Fibroblast of skin of right quadriceps (primary cell): ENCODE measurements at regions not wholly inside any gene's neighbourhood (a gene's known extent, or its start where the extent isn't known, plus 50 kb on each side); places are given as distances from the start of the nearest gene placed in this dataset.
"Not testable (repeated sequence)": the region's sequence is repeated elsewhere in the genome, so short reads cannot be mapped to it uniquely, and the experiment has no call there.

Source experiments
- DNase-seq: peaks from one replicate; pipeline ENCODE4 v3.0.0-alpha.2; 2013

- no peak for DNase-seq
Measured at GRCh38 chr4:110424144-110424543, 51.8 kb upstream of the ENPEP start.

DNA sequence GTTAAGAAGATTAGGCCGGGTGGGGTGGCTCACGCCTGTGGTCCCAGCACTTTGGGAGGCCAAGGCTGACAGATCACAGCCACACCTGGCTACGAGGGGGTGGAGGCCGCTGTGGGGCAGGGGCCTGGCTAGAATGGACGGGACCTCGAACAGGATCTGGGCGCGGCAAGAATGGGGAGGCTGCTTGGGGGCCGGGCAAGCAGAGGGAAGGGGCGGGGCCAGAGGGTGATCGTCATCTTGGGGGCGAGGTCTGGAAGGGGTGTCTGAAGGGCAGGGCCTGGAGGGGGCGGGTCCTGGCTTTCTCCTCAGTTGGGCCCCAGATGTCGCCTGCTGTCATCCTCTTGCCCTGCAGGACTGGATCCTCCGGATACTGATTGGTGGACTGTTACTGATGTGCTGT, 57.3 kb upstream of the ENPEP start:
- no peak for DNase-seq

DNA sequence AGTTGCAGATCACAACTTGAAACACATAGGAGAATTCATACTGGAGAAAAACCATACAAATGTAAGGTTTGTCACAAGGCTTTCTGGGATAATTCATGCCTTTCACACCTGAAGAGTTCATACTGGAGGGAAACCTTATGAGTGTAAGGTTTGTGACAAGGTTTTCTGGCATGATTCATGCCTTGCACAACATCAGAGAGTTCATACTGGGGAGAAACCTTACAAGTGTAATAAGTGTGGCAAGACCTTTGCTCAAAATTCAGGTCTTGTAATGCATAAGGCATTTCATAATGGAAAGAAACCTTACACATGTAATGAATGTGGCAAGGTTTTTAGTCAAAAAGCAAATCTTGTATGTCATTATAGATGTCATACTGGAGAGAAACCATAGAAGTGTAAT, 58.8 kb upstream of the ENPEP start:
- no peak for DNase-seq

- no peak for DNase-seq
Measured at GRCh38 chr4:110415478-110415877, 60.5 kb upstream of the ENPEP start.

DNA sequence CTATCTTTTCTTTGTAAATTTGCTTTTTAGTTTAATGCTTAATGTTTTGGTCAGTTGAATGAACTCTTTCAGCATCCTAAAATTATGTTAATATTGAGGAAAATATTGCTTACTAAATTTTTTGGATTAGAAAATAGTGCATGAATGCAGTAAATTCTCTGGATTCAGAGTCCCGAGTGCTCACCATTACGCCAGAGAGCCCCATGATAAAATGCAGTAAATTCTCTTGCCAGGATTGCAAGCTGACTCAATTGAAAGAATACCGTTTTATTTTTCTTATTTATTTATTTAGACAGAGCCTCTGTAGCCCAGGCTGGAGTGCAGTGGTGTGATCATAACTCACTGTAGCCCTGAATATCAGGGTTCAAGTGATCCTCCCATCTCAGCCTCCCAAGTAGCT, 60.9 kb upstream of the ENPEP start:
- no peak for DNase-seq

DNA sequence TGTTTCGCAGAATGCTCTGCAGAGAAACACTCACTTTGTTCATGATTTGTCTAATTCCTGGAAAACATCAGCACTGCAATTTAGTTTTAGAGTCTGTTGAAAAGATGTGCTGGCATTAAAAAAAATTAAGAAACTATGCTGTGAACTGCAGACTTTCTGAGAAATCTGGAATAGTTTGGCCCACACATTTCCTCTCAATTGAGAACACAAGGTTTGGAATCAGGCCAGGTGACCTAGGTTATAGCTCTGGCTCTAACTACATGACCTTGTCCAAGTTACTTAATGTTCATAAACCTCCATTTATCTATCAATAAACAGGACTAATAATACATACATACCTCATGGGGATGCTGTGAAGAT, 61.4 kb upstream of the ENPEP start:
- no peak for DNase-seq

DNA sequence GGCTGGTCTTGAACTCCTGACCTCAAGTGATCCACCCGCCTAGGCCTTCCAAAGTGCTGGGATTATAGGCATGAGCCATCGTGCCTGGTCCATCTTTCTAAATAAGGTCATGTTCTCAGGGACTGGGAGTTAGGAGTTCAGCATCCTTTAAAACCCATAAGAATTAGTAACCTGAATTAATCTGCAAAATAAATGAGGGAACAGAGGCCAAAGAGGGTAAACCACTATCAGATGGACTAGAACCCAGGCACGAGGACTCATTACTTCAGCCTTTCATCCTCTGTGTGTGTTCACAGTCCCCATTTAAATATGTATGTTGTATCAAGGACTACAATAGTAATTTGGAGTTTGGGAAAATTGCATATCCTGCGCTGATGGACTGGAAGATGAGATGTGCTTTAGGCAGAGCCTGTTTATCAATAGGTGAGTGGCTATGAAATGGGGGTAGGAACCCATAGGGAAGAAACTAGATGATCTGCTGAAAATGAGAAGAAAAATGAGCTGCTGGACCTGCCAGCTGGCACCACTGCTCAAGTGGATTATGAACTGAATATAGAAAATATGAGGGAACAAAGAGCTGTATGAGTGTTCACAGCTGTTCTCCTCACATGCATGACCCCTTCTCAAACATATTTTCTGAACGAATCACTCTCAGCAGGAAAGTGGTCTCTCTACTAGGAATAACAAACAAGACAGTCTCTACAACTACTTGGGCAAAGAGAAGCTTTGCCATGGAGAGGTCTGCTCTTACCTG, 62.0 kb upstream of the ENPEP start:
- peak; percentile 70 for DNase-seq

DNA sequence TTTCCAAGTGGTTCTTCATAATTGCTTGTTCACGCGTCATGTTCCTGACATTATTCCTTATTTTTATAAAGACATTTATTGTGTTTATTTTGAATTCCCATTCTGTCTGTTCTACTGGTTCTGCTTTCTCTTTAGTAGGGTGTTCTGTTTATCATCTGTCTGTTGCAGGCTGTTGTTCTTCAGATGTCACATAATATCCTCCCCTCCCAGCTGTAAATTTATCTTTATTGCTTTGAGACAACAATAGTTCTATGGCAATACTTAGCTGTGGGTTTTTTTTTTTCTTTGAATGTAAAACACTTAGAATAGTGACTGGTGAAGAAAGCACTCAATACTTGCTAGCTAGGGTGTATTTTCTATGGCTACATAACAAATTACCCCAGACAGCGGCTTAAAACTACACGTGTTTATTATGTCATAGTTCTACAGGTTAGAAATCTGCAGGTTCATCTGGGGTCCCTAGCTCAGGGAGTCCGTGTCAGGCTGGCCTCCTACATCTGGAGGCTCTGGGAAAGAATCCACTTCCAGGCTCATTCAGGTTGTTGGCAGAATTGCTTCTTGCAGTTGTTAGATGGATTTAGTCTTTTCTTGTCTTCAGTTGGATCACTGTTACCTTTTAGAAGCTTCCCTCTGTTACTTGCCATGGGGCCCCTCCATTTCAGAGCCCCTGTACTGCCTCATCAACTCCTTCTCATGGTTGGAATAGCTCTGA, 63.4 kb upstream of the ENPEP start:
- no peak for DNase-seq

DNA sequence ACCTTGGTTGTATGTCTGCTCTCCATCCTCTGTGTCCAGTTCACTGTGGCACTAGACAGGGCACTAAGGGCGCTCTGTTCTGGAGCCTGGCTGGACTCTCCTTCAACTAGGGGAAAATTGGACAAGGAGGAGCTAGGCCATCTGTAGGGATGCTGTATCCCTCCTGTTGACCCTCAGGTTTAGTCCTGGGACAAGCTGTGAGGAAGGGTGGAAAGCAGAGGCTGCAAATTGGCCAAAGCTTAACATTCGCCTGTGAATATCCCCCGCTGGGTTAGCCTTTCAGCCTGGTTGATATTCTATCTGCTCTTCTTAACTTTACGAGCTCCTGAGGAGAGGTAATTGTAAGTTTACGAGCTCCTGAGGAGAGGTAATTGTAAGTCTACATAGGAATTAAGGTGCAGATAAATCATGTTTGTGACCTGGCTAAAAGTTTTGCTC, 64.4 kb upstream of the ENPEP start:
- DNase-seq: no peak

- not testable (repeated sequence) for DNase-seq
Measured at GRCh38 chr4:110410853-110411573, 64.9 kb upstream of the ENPEP start.

DNA sequence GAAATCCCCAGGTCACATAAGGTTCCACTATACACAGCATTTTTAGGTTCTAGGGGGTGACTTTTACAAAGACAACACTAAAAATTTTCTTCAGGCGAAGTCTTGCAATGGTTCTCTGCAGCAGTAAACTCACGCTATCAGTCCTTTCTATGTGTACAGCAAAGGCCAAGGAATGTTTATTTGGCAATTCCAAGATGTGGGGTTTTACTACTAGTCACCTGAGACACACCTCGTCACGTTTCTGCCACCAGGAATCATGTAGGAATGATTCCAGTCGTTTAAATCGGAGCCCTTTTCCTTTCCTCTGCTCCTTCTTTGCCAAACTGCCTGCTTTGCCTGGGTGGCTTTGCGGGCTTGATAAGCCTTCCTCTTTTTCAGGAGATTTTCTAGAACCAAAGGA, 75.9 kb upstream of the ENPEP start:
- no peak for DNase-seq

GRCh38 chr4:110399046-110399445, 76.9 kb upstream of the ENPEP start:
- DNase-seq: not testable (repeated sequence)

- no peak for DNase-seq
Measured at GRCh38 chr4:110396963-110397362, 79.0 kb upstream of the ENPEP start.

DNA sequence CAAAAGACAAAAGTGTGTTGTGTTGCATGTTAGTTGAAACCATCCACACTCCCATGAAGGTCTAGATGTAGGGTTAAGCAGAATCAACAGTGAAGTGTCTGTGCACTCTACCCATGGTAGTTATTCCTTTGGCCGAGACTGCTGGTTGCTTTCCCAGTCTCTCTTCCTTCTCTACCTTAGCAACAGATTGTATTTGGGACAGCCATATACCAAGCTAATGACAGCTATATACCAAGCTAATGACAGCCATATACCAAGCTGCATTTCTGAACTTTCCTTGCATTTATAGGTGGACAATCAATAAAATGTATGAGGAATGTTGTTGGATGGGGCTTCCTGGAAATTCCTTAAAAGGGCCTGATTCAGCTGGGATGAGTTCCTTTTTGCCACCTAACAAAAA, 80.5 kb upstream of the ENPEP start:
- DNase-seq: no peak

GRCh38 chr4:110394871-110395270, 81.1 kb upstream of the ENPEP start:
- no peak for DNase-seq

DNA sequence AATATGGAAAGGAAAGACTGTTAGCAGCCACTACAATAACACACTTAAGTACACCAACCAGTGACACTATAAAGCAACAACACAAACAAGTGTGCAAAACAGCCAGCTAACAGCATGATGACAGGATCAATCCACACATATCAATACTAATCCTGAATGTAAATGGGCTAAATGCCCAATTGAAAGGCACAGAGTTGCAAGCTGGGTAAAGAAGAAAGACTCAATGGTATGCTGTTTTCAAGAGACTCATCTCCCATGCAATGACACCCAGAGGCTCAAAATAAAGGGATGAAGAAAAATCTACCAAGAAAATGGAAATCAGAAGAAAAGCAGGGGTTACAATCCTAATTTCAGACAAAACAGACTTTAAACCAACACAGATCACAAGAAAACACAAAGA, 94.2 kb upstream of the ENPEP start:
- DNase-seq: no peak

DNA sequence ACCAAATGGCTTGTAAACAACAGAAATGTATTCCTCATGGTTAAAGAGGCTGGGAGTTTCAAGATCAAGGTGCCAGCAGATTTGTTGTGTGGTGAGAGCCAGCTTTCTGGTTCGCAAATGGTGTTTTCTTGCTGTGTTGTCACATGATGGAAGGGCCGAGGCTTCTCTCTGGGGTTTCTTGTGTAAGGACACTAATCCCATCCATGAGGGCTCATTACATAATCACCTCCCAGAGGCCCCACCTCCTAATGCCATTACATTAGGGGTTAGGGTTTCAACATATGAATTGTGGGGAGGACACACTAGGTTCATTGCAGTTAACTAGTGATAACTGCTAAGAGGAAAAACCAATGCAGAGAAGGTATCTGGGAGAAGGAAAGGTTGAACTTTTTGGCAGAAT, 103.5 kb upstream of the ENPEP start:
- no peak for DNase-seq

DNA sequence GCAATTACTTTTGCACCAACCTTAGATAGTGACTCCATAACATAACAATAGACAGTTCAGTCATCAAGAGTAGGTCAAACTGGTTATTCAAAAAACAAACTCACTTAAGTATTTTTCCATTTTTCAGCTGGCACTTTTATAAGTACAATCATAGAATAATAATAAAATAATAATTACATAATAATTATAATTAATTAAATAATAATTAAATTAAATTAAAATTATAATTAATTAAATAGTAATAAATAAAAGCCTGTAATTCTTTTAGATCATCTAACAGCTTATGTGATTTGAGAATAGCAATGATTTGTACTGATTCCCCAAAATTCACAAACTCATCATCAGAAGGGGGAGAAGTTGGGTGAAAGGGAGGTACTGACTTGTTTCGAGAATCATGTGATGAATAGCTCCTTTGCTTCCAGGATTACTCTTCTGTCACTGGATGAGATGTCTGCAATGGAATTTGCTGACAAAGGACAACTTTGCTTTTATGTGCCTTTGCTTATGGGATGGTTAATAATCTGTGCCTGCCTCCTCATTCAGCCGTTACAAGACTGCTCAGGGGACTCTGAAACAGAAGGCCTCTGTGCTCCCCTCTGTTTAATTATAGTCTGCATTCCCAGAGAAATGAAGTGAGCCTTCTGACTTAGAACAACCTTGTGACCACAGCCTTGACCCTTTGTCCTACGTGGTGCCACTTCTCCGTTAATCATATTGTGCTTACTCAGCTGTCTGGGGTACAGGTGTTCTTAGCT, 104.8 kb upstream of the ENPEP start:
- no peak for DNase-seq

- DNase-seq: no peak
Measured at GRCh38 chr4:110368409-110368808, 107.5 kb upstream of the ENPEP start.

- DNase-seq: no peak
Measured at GRCh38 chr4:110367156-110367555, 108.8 kb upstream of the ENPEP start.

DNA sequence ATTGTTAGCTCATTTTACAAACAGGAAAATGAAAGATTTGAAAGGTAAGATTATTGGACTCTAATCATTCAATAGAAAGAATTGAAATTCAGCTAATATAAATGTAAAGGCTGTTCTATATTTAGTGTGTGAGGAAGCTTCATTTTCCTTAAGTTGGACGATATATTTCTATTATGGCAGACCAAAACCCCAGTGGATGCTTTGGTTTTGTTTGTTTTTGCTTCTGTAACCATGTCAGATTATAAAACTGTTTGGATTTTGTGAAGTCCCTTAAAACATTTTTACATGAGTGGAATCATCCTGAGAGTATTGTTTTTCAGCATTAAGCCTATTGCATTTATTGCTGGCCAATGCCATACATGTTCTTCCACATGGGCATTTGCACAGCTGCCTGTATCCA, 110.2 kb upstream of the ENPEP start:
- DNase-seq: no peak

DNA sequence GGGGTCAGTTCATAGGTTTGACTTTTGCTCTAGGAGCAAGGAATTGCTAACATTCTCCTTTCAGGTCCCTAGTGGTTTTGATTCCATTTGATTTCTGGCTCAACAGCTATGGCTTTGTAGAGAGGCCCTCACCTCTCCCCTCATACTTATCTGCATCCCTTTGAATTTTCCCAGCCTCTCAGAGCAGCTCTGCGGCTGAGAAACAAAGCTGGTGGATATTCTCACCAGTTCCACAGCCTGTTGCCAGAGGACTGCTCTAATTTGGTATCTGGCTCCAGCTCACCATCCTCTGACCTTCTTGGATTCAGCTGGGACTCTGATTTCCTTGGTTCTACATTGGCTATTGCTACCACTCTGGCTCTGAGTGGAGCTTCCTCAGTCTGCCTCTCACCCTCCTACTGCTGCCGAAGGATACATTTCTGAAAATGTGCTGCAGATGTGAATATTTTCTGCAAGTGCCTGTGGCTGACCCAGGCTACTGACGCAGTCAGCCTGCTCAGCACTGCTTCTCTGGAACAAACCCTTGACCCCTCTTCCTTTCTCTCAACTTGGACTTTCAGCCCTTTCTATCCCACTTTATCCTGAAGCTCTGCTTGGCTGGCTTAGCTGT, 110.9 kb upstream of the ENPEP start:
- peak; percentile 20 for DNase-seq

DNA sequence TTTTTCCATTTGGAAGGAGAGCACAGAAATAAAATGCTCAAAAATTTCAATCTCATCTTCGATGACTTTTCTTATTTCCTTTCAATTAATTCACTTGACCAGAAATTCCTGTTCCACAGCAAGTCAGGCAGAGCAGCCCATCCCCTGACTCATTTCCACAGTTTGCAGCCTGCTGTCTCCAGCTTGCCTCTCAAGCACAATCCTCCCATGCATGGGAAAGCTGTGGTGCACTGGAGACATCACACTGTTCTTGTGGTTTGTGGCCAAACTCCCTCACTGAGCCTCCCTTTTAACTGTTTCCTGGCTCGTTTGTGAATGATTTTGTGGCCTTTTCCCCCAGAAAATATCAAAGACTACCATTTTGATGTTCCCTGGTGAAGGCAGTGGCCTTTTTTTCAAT, 114.0 kb upstream of the ENPEP start:
- DNase-seq: peak; percentile 89
